ENCODE measurements at regions not wholly inside any gene's neighbourhood (a gene's known extent, or its start where the extent isn't known, plus 50 kb on each side); places are given as distances from the start of the nearest gene placed in this dataset.

DNA sequence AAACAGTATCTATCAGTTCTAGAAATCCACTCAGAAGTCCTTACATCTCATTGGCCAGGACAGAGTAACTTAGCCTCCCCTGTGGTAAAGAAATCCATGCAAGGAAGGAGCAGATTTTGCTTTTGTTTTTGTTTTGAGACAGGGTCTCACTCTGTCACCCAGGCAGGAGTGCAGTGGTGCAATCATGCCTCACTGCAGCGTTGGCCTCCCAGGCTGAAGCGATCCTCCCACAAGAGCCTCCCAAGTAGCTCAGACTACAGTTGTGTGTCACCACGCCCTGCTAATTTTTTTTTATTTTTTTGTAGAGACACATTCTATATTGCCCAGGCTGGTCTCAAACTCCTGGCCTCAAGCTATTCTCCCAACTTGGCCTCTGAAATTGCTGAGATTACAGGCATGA is 185.1 kb downstream of the NRP2 start:
- TF ChIP-seq ZNF664 (tag by site-specific recombination; IDR thresholded peaks at IDR 0.05) = no peak
- no peak for TF ChIP-seq ZNF37A (tag by site-specific recombination; IDR thresholded peaks at IDR 0.05)
- TF ChIP-seq TRIM28 (IDR thresholded peaks at IDR 0.05; ENCODE audit: borderline replicate concordance, low read length) = no peak
- Histone ChIP-seq H3K27ac (ENCODE audit: extremely low read depth, low read depth, low read length) (no peak overlapping the region), H3K4me3 (ENCODE audit: low read depth, low read length) (no peak overlapping the region), H3K36me3 (ENCODE audit: control insufficient read depth in 2 of 2, insufficient read depth in 1 of 2, low read length in 2 of 2) (no peaks in the 10 kb centered on the region), H3K4me1 (ENCODE audit: control insufficient read depth, insufficient read depth, low read length) (peaks cover 7% of the 10 kb centered on the region), H3K9me3 (ENCODE audit: control insufficient read depth, insufficient read depth, low read depth, low read length) (no peaks in the 10 kb centered on the region)
- CTCF ChIA-PET = interaction anchor here (0.6 to 2.1 kb wide), 3 partner anchors 18 to 1445 kb away, joined by 3 to 10 read pairs (median 4); no protein-coding TSS in a partner anchor
- POLR2A ChIA-PET = no interaction called here

DNA sequence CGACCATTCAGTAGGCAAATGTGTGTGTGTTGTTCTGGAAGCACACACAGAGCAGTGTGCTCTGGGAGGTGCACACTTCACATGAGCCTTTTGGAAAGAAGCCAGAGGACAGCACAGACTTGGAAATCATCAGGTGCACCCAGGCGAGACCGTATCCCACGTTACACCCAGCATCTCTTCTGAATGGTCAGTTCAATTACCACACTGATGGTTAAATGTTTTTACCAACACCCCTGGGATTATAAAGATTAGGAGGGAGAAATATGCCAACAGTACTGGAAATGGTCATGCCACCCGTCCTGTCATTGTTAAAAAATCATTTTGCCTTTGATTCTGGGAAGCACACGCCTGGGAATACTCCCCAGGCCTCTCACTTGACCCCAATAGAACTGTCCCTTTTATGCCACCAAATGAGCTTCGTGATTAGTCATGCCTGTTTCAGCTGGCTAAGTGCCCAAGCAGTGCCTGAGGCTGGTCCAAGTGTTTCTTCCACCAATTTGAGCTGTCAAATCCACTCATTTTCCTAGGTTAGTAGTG is 183.7 kb downstream of the NRP2 start:
- peaks cover 7% of the 10 kb centered on the region for H3K4me1 ChIP-seq (ENCODE audit: control insufficient read depth, insufficient read depth, low read length)
- no peaks in the 10 kb centered on the region for H3K9me3 ChIP-seq (ENCODE audit: control insufficient read depth, insufficient read depth, low read depth, low read length)
- ChIA-PET POLR2A (interaction anchor here (0.6 kb wide), 1 partner anchor 178 kb away, joined by 3 read pairs; no protein-coding TSS in a partner anchor), CTCF (interaction anchor here (0.6 to 2.1 kb wide), 2 partner anchors 19 to 1105 kb away, joined by 3 to 10 read pairs; no protein-coding TSS in a partner anchor)
- no peak overlapping the region for H3K27ac ChIP-seq (ENCODE audit: extremely low read depth, low read depth, low read length)
- no peaks in the 10 kb centered on the region for H3K36me3 ChIP-seq (ENCODE audit: control insufficient read depth in 2 of 2, insufficient read depth in 1 of 2, low read length in 2 of 2)
- no peak overlapping the region for H3K4me3 ChIP-seq (ENCODE audit: low read depth, low read length)
- TF ChIP-seq, protein P1, sequence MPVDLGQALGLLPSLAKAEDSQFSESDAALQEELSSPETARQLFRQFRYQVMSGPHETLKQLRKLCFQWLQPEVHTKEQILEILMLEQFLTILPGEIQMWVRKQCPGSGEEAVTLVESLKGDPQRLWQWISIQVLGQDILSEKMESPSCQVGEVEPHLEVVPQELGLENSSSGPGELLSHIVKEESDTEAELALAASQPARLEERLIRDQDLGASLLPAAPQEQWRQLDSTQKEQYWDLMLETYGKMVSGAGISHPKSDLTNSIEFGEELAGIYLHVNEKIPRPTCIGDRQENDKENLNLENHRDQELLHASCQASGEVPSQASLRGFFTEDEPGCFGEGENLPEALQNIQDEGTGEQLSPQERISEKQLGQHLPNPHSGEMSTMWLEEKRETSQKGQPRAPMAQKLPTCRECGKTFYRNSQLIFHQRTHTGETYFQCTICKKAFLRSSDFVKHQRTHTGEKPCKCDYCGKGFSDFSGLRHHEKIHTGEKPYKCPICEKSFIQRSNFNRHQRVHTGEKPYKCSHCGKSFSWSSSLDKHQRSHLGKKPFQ (tag by site-specific recombination; IDR thresholded peaks at IDR 0.05) = peak; percentile 59
- TF ChIP-seq ZNF174 (tag by site-specific recombination; IDR thresholded peaks at IDR 0.05) = no peak
- no peak for TF ChIP-seq ZNF768 (tag by site-specific recombination; IDR thresholded peaks at IDR 0.05)
- TF ChIP-seq, protein P2, sequence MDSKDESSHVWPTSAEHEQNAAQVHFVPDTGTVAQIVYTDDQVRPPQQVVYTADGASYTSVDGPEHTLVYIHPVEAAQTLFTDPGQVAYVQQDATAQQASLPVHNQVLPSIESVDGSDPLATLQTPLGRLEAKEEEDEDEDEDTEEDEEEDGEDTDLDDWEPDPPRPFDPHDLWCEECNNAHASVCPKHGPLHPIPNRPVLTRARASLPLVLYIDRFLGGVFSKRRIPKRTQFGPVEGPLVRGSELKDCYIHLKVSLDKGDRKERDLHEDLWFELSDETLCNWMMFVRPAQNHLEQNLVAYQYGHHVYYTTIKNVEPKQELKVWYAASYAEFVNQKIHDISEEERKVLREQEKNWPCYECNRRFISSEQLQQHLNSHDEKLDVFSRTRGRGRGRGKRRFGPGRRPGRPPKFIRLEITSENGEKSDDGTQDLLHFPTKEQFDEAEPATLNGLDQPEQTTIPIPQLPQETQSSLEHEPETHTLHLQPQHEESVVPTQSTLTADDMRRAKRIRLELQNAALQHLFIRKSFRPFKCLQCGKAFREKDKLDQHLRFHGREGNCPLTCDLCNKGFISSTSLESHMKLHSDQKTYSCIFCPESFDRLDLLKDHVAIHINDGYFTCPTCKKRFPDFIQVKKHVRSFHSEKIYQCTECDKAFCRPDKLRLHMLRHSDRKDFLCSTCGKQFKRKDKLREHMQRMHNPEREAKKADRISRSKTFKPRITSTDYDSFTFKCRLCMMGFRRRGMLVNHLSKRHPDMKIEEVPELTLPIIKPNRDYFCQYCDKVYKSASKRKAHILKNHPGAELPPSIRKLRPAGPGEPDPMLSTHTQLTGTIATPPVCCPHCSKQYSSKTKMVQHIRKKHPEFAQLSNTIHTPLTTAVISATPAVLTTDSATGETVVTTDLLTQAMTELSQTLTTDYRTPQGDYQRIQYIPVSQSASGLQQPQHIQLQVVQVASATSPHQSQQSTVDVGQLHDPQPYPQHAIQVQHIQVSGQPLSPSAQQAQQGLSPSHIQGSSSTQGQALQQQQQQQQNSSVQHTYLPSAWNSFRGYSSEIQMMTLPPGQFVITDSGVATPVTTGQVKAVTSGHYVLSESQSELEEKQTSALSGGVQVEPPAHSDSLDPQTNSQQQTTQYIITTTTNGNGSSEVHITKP (tag by site-specific recombination; IDR thresholded peaks at IDR 0.05) = 0 out of 2 replicates have a peak, but pooled peaks have one; percentile 22
- peak; percentile 65 for TF ChIP-seq SCRT2 (tag by site-specific recombination; IDR thresholded peaks at IDR 0.05)
- TF ChIP-seq GLIS1 (tag by site-specific recombination; IDR thresholded peaks at IDR 0.05) = 0 out of 2 replicates have a peak, but pooled peaks have one; percentile 13
- peak; percentile 77 for TF ChIP-seq ZNF600 (tag by site-specific recombination; IDR thresholded peaks at IDR 0.05)
- 0 out of 2 replicates have a peak, but pooled peaks have one; percentile 34 for TF ChIP-seq ZBTB17 (tag by site-specific recombination; IDR thresholded peaks at IDR 0.05)
- TF ChIP-seq ZBTB7A (tag by site-specific recombination; IDR thresholded peaks at IDR 0.05; ENCODE audit: low read depth) = no peak
- TF ChIP-seq, protein P3, sequence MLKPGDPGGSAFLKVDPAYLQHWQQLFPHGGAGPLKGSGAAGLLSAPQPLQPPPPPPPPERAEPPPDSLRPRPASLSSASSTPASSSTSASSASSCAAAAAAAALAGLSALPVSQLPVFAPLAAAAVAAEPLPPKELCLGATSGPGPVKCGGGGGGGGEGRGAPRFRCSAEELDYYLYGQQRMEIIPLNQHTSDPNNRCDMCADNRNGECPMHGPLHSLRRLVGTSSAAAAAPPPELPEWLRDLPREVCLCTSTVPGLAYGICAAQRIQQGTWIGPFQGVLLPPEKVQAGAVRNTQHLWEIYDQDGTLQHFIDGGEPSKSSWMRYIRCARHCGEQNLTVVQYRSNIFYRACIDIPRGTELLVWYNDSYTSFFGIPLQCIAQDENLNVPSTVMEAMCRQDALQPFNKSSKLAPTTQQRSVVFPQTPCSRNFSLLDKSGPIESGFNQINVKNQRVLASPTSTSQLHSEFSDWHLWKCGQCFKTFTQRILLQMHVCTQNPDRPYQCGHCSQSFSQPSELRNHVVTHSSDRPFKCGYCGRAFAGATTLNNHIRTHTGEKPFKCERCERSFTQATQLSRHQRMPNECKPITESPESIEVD (tag by site-specific recombination; IDR thresholded peaks at IDR 0.05) = 0 out of 2 replicates have a peak, but pooled peaks have one; percentile 32
- TF ChIP-seq GLIS2 (tag by site-specific recombination; IDR thresholded peaks at IDR 0.05) = 0 out of 2 replicates have a peak, but pooled peaks have one; percentile 26
- no peak for TF ChIP-seq ZNF777 (tag by site-specific recombination; IDR thresholded peaks at IDR 0.05; ENCODE audit: borderline replicate concordance)
- TF ChIP-seq ZNF626 (tag by site-specific recombination; IDR thresholded peaks at IDR 0.05) = no peak
- peak; percentile 26 for TF ChIP-seq OSR2 (tag by site-specific recombination; IDR thresholded peaks at IDR 0.05)
- TF ChIP-seq FEZF1 (tag by site-specific recombination; IDR thresholded peaks at IDR 0.05) = peak; percentile 98
- 0 out of 2 replicates have a peak, but pooled peaks have one; percentile 47 for TF ChIP-seq ZNF660 (tag by site-specific recombination; IDR thresholded peaks at IDR 0.05)
- TF ChIP-seq ZNF843 (tag by site-specific recombination; IDR thresholded peaks at IDR 0.05) = peak; percentile 33; the same call in 1 of the 2 replicates
- TF ChIP-seq WT1 (tag by site-specific recombination; IDR thresholded peaks at IDR 0.05) = peak; percentile 83
- TF ChIP-seq ZEB2 (tag by site-specific recombination; IDR thresholded peaks at IDR 0.05) = 0 out of 2 replicates have a peak, but pooled peaks have one; percentile 19
- no peak for TF ChIP-seq ZNF404 (tag by site-specific recombination; IDR thresholded peaks at IDR 0.05)
- TF ChIP-seq ZNF701 (tag by site-specific recombination; IDR thresholded peaks at IDR 0.05) = no peak
